Activated naive CD4-positive, alpha-beta T cell treated with anti-CD3 and anti-CD28 coated beads, Interleukin-2, amount 10 ng/mL, durations not matched to agents 7 days and 5 days (primary cell): ENCODE measurements at regions not wholly inside any gene's neighbourhood (a gene's known extent, or its start where the extent isn't known, plus 50 kb on each side); places are given as distances from the start of the nearest gene placed in this dataset.

Experiments used
- CTCF ChIA-PET: fragments of 350-600 bp; sonication (Branson Sonifier 250); formaldehyde crosslinking; loops from one replicate; lab custom pipeline; 2021; ENCODE audit warnings: antibody characterized with exemption; lab: Charles Lee
- DNase-seq: peaks from one replicate; pipeline ENCODE4 v3.0.0-alpha.2; 2020
- H3K27ac Mint-ChIP-seq: one replicate; pipeline ENCODE4 v1.8.0; 2021; ENCODE audit warnings: mild to moderate bottlenecking, moderate library complexity, mixed read lengths
- H3K27me3 Mint-ChIP-seq: one replicate; pipeline ENCODE4 v1.8.0; 2021; ENCODE audit warnings: mild to moderate bottlenecking, mixed read lengths
- H3K36me3 Mint-ChIP-seq: one replicate; pipeline ENCODE4 v1.8.0; 2021; ENCODE audit warnings: mixed read lengths
- H3K4me1 Mint-ChIP-seq: one replicate; pipeline ENCODE4 v1.8.0; 2021; ENCODE audit warnings: mixed read lengths
- H3K4me3 Mint-ChIP-seq: one replicate; pipeline ENCODE4 v1.8.0; 2021; ENCODE audit warnings: mild to moderate bottlenecking, moderate library complexity, mixed read lengths
- H3K9me3 Mint-ChIP-seq: one replicate; pipeline ENCODE4 v1.8.0; 2021; ENCODE audit warnings: mixed read lengths

DNA sequence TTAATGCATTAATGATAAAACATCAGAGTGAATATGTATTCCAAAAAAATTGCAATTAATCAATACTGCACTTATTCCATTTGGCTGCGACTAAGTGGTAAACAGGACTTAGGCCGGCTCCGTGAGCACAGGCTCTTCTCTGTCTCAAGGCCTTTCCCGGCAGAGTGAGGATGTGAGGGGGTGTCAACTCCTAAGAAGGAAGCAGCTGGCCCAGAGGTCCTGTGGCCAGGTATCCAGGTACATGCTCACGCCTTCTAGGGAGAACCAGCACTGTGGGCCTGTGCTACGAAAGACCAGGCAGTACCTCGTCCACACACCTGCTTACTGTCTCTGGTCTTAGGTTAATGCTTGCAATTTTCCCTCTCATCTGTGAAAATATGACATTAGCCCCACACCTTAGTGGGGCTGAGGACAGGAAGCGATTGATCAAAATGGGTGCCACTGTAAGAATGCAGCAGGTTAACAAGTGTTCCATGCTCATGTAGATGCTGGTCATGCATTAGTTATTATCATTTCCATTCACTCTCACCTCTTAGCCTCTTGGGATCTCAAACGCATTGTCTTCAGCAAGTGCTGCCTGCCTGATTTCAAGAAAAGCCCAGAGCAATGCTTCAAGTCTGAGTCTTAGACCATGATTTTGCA is 175.3 kb downstream of the ABHD5 start:
- no peak for DNase-seq
- Mint-ChIP-seq H3K4me3 (no peak overlapping the region), H3K27ac (no peak overlapping the region), H3K36me3 (no peaks in the 10 kb centered on the region), H3K9me3 (no peaks in the 10 kb centered on the region), H3K27me3 (peaks cover 44% of the 10 kb centered on the region), H3K4me1 (no peaks in the 10 kb centered on the region)
- CTCF ChIA-PET, result no interaction called here

DNA sequence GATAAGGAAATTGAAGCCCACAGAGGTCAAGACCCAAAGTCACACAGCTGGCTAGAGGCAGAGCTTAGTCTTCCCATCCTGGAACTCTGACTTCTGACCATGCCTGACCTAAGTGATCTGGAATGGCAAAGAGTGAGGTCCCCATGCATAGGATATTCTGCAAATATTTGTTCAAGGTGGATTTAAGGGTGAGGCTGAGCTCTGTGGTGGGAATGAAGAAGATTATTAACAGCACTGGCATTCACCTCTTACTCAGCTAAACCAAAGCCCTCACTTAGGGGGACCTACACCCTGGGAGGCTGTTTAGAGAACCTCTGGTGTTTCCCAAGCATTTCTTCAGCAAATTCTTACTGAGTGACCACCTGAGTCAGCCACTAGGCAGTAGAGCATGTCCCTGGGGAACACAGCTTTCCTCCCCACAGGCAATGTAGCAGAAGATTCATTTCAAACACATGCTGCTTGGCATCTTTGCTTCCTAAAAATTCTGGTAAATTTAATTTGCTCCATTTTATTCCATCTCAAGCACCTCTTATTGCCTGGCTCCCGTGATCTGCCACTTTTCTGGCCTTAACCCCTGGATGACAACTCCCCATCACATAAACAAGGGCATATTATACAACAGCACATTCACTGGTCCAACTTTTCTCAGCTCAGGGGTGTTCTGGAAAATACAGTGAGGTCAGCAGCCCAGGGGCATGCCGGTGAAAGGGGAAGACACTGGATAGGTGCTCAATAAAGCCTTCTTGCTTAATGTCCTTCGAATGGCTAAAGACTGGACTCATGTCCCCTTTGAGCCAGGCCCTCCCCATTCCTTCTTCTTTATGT is 176.0 kb downstream of the ABHD5 start:
- Mint-ChIP-seq H3K27me3 (peaks cover 44% of the 10 kb centered on the region), H3K4me3 (no peak overlapping the region), H3K4me1 (no peaks in the 10 kb centered on the region), H3K27ac (no peak overlapping the region), H3K36me3 (no peaks in the 10 kb centered on the region), H3K9me3 (no peaks in the 10 kb centered on the region)
- no peak for DNase-seq
- CTCF ChIA-PET, result no interaction called here

DNA sequence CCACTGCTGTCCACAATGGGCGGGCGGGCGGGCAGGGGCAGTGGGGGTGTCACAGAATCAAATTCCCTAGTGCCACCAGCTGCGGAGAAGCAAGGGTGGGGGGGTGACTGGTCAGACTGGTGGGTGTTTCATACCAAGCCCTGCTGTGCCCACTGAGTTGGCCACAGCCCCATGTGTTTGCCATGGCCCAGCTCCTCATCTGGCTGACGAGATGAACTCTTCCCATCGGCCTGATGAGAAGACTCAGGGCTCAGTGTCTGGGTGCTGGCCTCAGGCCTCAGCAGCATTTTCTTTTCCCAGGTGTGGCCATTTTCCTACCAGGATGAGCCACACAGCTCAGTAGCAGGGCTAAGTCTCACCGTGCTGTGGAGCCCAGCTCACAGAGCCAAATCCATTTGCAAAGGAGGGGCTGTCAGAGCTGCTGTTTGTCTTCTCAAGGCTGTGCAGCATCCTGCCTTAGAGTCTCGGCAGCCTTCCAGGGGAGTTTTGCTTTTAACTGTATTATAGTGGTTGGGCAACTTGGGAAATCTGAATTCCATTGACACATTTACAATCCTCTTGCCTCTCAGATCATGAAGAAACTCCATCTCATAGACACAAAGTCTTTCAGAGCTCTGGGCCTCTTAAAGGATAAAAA is 176.8 kb downstream of the ABHD5 start:
- Mint-ChIP-seq H3K9me3 (no peaks in the 10 kb centered on the region), H3K27me3 (peaks cover 52% of the 10 kb centered on the region), H3K36me3 (no peaks in the 10 kb centered on the region), H3K4me1 (no peaks in the 10 kb centered on the region), H3K27ac (no peak overlapping the region), H3K4me3 (no peak overlapping the region)
- DNase-seq, result no peak
- CTCF ChIA-PET, result interaction anchor here (1.8 kb wide), 1 partner anchor 12 kb away, joined by 11 read pairs; no protein-coding TSS in a partner anchor

DNA sequence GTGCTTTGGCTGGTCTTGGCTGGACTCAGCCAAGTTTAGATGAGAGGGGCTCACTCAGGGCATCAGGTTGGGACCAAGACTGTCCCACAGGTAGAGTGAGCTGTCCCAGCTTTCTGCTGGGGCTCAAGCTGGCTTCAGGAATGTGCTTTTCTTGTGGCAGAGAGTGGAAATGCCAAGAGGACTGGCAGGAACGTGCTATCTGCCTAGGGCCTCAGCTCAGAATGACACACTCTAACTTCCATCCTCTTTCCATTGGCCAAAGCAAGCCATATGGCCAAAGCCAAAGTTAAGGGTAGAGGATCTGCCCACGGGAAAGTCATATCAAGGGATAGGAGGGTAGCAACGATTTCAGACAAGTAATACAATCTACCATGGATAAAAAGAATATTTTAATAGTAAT is 178.8 kb downstream of the ABHD5 start:
- no peak for DNase-seq
- no peaks in the 10 kb centered on the region for H3K36me3 Mint-ChIP-seq
- no peaks in the 10 kb centered on the region for H3K4me1 Mint-ChIP-seq
- no peak overlapping the region for H3K27ac Mint-ChIP-seq
- peaks cover 46% of the 10 kb centered on the region for H3K27me3 Mint-ChIP-seq
- H3K4me3 Mint-ChIP-seq, result no peak overlapping the region
- CTCF ChIA-PET, result interaction anchor here (1.8 kb wide), 1 partner anchor 14 kb away, joined by 11 read pairs; no protein-coding TSS in a partner anchor
- no peaks in the 10 kb centered on the region for H3K9me3 Mint-ChIP-seq

DNA sequence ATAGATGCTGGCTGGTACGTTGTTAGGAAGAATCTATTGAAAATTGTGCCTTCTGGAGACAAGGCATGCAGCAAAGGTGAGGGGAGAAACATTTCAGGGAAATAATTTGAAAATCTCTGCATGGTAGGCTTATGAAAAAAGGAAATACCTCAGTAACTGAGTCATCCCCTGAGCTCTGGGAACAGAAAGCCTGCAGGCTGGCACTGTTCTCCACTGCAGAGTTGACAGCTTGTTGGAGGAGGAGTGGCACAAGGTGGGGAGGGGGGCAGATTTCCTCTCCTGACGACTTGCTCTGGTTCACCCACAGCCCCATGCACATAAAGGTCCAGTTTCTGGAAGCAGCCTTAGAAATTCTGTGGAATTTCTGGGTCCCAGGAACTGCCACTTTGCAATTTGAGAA is 179.4 kb downstream of the ABHD5 start:
- Mint-ChIP-seq H3K4me3 (no peak overlapping the region), H3K27me3 (peaks cover 42% of the 10 kb centered on the region), H3K4me1 (no peaks in the 10 kb centered on the region), H3K9me3 (no peaks in the 10 kb centered on the region), H3K27ac (no peak overlapping the region), H3K36me3 (no peaks in the 10 kb centered on the region)
- DNase-seq, result no peak
- CTCF ChIA-PET, result no interaction called here

DNA sequence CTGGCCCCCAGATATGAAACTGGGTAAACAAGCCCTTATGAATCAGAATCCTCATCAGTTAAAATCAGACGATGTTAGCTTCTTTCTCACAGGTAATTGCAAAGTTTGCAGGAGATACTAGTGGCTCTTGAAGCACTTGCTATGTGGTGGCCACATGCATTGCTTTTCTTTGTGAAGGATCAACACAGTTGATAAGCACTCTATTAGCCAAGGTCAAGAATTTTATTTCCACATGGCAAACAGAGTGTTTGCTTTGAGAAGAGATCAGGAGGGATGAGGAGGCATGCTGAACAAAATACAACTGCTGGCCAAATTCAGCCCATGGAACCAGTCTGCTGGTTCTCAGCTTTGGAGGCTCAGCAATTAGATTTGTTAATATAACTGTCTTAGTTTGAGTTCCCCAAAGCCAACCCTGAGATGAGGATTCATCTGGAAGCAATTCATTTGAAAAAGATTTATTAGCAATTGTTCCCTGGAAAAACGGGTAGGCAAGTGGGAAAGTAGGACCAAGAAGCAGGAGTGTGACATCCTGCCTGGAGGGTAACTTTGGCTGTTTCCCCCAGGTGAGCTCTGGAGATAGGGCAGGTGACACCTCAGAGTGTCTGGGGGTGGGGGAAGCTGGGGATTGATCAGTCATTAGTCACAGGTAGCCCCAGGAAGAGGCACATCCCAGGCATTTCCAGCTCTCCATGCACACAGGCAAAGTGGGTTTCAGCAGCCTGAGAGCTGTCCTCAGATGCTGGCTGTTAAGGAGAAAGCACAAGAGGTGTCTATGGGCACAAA is 180.3 kb downstream of the ABHD5 start:
- H3K4me3 Mint-ChIP-seq, result no peak overlapping the region
- H3K9me3 Mint-ChIP-seq, result no peaks in the 10 kb centered on the region
- CTCF ChIA-PET, result interaction anchor here (1.5 kb wide), 1 partner anchor 15 kb away, joined by 4 read pairs; no protein-coding TSS in a partner anchor
- H3K27ac Mint-ChIP-seq, result no peak overlapping the region
- no peaks in the 10 kb centered on the region for H3K36me3 Mint-ChIP-seq
- H3K4me1 Mint-ChIP-seq, result no peaks in the 10 kb centered on the region
- no peak for DNase-seq
- H3K27me3 Mint-ChIP-seq, result peaks cover 38% of the 10 kb centered on the region

DNA sequence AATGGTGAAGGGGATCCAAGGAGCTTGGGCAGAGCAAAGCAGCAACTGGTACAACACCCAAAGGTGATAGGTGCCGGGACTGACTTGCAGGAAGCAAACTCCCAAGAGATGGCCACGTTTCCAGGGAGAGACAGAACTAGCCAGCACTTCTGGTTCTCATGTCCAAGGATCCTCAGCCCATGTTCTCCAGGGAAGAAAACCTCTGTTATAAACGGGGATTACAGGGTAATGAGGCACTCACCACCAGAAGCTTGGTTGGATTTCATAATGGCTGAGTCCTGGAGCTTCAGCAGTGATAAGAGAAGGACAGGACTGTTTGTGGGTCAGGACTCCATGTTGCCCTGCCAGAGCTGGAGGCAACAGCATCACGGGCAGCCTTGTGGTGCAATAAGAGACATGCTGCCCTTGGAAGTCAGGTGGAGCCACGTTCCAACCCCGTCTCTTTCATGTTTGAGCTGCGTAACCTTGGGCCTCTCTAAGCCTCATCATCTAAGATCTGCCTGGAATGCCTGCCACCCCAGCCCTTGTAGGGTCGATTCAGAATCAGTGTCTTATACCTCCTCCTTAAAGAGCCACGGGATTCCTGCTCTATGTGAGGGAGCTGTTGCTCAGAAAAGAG is 181.0 kb downstream of the ABHD5 start:
- no peaks in the 10 kb centered on the region for H3K9me3 Mint-ChIP-seq
- H3K27ac Mint-ChIP-seq, result no peak overlapping the region

DNA sequence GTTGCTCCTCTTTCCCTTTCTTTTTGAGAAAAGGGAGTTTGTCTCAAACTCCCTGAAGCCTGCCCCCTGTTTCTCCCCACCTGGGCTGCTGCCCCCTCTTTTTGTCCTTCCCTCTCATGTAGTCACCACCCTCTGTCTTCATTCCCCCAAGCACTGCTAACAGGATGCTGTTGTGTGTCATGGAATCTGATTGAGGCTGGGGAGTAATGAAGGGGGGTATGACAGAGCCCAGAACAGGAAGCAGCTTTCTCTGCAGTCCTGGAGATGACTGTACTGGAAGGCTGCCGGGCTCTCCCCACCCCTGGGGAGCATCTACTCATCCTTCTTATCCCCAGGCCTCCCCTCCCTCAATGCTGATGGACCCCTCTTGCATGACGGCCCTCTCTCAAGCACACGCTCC is 181.6 kb downstream of the ABHD5 start:
- Mint-ChIP-seq H3K9me3 (no peaks in the 10 kb centered on the region), H3K27ac (no peak overlapping the region), H3K27me3 (peaks cover 40% of the 10 kb centered on the region), H3K36me3 (no peaks in the 10 kb centered on the region), H3K4me1 (no peaks in the 10 kb centered on the region), H3K4me3 (no peak overlapping the region)
- CTCF ChIA-PET, result interaction anchor here (1.5 kb wide), 1 partner anchor 16 kb away, joined by 4 read pairs; no protein-coding TSS in a partner anchor
- DNase-seq, result no peak

More for the DNA sequence above, 181.0 kb downstream of the ABHD5 start:
- H3K4me1 Mint-ChIP-seq, result no peaks in the 10 kb centered on the region
- H3K27me3 Mint-ChIP-seq, result peaks cover 38% of the 10 kb centered on the region
- DNase-seq, result no peak
- H3K4me3 Mint-ChIP-seq, result no peak overlapping the region
- H3K36me3 Mint-ChIP-seq, result no peaks in the 10 kb centered on the region
- CTCF ChIA-PET, result interaction anchor here (1.5 kb wide), 1 partner anchor 16 kb away, joined by 4 read pairs; no protein-coding TSS in a partner anchor

DNA sequence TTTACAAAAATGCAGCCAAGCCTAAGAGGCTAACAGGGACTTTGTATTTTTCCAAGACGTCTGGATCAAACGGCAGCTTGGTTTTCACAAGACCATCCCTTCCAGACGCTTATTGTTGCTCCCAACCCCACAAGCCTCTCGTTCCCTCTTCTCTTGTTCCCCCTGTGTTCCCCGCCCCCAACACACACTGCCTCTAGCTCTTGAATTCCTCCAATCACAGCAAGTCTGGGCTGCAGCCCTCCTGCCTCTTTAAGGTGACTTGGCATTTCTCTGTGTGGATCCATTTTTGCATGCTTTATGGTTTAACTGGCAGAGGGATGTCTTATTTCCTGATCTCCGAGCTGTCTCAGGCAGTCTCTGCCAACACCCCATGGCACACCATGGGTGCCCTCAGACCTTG is 182.2 kb downstream of the ABHD5 start:
- H3K27ac Mint-ChIP-seq, result no peak overlapping the region
- no peaks in the 10 kb centered on the region for H3K36me3 Mint-ChIP-seq
- no peak overlapping the region for H3K4me3 Mint-ChIP-seq
- H3K9me3 Mint-ChIP-seq, result no peaks in the 10 kb centered on the region
- no peaks in the 10 kb centered on the region for H3K4me1 Mint-ChIP-seq
- H3K27me3 Mint-ChIP-seq, result peaks cover 43% of the 10 kb centered on the region
- DNase-seq, result no peak
- CTCF ChIA-PET, result no interaction called here

DNA sequence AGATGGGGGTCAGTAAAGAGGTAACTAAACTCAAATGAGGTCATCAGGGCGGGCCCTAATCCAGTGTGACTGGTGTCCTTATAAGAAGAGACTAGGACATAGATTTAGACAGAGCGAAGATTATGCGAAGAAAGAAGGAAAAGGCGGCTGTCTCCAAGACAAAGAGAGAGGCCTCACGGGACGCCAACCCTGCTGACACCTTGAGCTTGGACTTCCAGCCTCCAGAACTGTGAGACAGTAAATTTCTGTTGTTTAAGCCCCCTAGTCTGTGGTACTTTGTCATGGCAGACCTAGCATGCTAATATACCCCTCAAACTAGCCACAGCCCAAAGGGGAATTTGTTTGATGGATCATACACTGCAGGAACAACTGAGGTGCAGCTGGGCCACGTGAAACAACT is 183.0 kb downstream of the ABHD5 start:
- CTCF ChIA-PET, result interaction anchor here (0.6 to 0.8 kb wide), 3 partner anchors 18 to 239 kb away, joined by 3 to 4 read pairs (median 3); no protein-coding TSS in a partner anchor
- H3K4me1 Mint-ChIP-seq, result no peaks in the 10 kb centered on the region
- no peak overlapping the region for H3K4me3 Mint-ChIP-seq
- no peak overlapping the region for H3K27ac Mint-ChIP-seq
- peaks cover 39% of the 10 kb centered on the region for H3K27me3 Mint-ChIP-seq
- no peaks in the 10 kb centered on the region for H3K36me3 Mint-ChIP-seq
- H3K9me3 Mint-ChIP-seq, result no peaks in the 10 kb centered on the region
- no peak for DNase-seq

DNA sequence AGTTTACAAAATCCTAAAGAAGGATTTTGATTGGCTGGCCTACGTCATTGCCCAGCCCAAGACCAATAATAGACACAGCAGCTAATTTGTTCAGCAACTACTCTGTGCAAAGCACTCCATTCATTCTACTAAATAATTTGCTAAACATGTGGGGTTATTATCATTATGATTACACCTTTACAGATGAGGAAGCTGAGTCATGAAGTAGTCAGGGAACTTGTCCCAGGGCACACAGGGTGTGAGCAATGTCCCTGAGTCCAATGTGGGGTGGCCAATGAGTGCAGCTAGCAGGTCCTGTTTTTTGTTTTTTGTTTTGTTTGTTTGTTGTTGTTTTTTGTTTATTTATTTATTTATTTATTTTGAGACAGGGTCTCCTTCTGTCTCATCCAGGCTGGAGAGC is 183.6 kb downstream of the ABHD5 start:
- CTCF ChIA-PET, result interaction anchor here (0.6 to 0.8 kb wide), 3 partner anchors 18 to 239 kb away, joined by 3 to 4 read pairs (median 3); no protein-coding TSS in a partner anchor
- Mint-ChIP-seq H3K9me3 (no peaks in the 10 kb centered on the region), H3K4me1 (no peaks in the 10 kb centered on the region)

DNA sequence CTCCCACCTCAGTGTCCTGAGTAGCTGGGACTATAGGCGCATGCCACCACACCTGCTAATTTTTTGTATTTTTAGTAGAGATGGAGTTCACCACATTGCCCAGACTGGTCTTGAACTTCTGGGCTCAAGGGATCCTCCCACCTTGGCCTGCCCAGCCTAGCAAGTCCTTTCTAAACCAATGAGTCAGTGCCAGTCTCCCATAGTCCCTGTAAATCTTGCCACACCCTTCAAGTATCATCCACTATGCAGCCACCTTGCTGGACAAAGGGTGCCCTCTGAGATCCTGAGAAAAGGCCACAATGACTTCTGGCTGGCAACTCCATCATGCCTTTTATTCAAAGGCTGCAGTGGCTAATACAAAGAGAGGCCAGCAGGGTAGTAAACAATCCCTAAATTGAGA is 184.0 kb downstream of the ABHD5 start:
- H3K27me3 Mint-ChIP-seq, result peaks cover 39% of the 10 kb centered on the region
- no peak overlapping the region for H3K27ac Mint-ChIP-seq
- CTCF ChIA-PET, result interaction anchor here (0.8 kb wide), 1 partner anchor 19 kb away, joined by 4 read pairs; no protein-coding TSS in a partner anchor

More for the DNA sequence above, 183.6 kb downstream of the ABHD5 start:
- H3K36me3 Mint-ChIP-seq, result no peaks in the 10 kb centered on the region
- H3K4me3 Mint-ChIP-seq, result no peak overlapping the region
- DNase-seq, result no peak
- no peak overlapping the region for H3K27ac Mint-ChIP-seq
- peaks cover 39% of the 10 kb centered on the region for H3K27me3 Mint-ChIP-seq

DNA sequence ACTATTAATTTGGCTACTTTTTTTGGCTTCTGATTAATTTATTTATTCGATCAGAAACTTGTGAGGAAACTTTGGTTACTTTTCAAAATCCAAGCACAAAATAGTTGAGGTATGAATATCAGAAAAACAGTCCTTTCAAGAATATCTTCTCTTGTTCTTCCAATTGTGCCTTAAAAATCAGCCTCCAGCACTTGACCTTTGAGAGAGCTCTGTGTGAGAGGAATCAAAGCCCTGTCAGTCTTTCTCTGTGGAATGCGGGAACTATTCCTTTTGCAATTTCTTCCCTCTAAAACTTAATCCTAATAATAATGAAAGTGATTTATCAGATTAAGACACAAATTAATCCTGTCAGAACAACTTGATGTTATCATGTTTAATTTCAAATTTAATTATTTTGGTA is 185.9 kb downstream of the ABHD5 start:
- Mint-ChIP-seq H3K9me3 (no peaks in the 10 kb centered on the region), H3K4me3 (no peak overlapping the region), H3K36me3 (no peaks in the 10 kb centered on the region), H3K27ac (no peak overlapping the region), H3K4me1 (no peaks in the 10 kb centered on the region), H3K27me3 (peaks cover 22% of the 10 kb centered on the region)
- DNase-seq, result no peak
- CTCF ChIA-PET, result interaction anchor here (0.8 to 1.2 kb wide), 2 partner anchors 21 to 307 kb away, joined by 3 read pairs; no protein-coding TSS in a partner anchor

More for the DNA sequence above, 184.0 kb downstream of the ABHD5 start:
- H3K36me3 Mint-ChIP-seq, result no peaks in the 10 kb centered on the region
- no peak overlapping the region for H3K4me3 Mint-ChIP-seq
- H3K4me1 Mint-ChIP-seq, result no peaks in the 10 kb centered on the region
- no peaks in the 10 kb centered on the region for H3K9me3 Mint-ChIP-seq
- DNase-seq, result no peak
